Stimulated activated naive CD4-positive, alpha-beta T cell treated with Interleukin-2 at 50 U/mL for 16 hours (primary cell): ENCODE measurements at regions not wholly inside any gene's neighbourhood (a gene's known extent, or its start where the extent isn't known, plus 50 kb on each side); places are given as distances from the start of the nearest gene placed in this dataset.

Experiments used
- DNase-seq: peaks from one replicate; lab custom pipeline; 2025; lab: John Stamatoyannopoulos, UW

GRCh38 chr16:79369796-79370195, 230.7 kb downstream of the MAF start:
- no peak for DNase-seq

- no peak for DNase-seq
These were observed 232.7 kb downstream of the MAF start for GRCh38 chr16:79367822-79368221.

DNA sequence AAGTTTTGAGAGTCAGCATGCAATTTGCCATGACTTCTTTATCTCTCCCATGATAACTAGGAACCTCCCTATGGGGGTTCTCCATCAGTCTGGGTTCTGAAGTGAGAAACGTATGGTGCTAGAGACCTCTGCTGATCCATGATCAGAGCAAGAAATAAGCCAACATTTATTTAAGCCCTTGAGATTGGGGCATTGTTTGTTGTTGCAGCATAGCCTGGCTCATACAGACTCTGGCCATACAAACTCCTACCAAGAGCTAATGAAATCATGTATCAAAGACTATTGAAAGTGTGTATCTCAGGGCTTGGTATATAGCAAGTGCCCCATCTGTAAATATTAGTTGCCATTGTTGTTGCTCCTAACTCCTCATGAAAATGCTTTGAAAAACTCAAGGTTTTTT, 233.9 kb downstream of the MAF start:
- DNase-seq: no peak

DNA sequence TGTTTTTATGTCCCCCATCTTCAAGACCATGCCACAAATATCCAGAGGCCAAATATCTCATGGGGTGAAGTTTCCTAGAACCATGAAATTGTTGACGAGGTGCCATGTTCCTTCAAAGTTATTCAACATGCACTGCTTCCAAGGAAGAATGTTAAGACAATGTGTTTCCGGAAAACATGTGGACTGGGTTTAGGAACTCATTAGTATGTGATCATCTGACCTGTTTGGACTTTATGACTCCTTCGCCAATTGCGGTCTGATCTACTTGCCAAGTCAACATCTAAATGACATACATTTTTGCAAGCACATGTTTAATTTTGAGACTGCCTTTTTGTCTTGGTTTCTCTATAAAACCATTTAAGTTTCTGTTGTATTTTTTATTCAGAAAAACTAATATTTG, 234.8 kb downstream of the MAF start:
- DNase-seq: no peak

DNA sequence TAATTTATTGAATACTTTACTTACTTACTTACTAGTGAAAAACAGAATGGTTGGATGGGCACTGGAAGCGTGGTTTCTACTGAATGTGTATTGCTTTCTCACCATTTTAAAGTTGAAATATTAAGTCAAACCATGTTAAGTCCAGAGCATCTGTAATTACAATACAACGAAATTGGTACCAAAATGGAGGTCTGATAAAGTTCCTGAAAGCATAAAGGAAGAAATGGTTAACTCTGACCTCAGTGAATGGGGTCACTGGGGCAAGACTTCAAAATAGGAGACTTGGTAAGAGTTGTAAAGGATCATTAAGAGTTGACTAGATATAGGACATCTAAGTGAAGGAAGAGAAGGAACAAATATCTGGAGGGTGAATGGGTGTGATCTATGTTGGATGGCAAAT, 237.1 kb downstream of the MAF start:
- DNase-seq: no peak

- no peak for DNase-seq
These were observed 237.5 kb downstream of the MAF start for GRCh38 chr16:79363035-79363434.

DNA sequence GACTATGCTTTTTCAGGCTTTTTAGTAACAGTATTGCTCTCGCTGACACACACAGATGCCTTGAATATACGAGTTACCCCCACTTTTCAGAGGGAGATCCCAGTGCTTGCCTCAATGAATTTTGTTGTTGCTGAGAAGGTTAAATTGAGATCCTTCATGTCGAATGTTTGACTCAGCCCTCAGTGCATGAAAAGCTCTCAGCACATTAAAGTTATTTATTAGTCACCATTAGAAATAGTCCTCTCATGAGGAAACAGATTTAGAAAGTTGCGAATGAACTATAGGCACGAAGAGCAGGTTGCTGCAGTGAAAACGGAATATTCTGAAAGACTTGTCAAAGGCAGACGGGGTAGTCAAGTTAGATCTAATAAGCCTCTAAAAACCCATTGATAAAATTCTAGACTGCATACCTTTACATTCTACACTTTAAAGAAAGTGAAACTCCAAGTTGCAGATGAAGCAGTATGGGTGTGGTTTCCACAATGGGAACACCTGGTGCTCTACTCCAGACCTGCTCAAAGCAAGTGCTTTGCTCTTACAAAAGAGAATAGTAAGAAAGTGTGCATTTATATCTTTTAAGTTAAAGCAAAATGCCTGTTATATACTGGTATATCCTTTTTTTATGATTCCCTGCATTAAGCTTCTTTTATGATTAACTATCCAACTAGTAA, 238.1 kb downstream of the MAF start:
- no peak for DNase-seq

DNA sequence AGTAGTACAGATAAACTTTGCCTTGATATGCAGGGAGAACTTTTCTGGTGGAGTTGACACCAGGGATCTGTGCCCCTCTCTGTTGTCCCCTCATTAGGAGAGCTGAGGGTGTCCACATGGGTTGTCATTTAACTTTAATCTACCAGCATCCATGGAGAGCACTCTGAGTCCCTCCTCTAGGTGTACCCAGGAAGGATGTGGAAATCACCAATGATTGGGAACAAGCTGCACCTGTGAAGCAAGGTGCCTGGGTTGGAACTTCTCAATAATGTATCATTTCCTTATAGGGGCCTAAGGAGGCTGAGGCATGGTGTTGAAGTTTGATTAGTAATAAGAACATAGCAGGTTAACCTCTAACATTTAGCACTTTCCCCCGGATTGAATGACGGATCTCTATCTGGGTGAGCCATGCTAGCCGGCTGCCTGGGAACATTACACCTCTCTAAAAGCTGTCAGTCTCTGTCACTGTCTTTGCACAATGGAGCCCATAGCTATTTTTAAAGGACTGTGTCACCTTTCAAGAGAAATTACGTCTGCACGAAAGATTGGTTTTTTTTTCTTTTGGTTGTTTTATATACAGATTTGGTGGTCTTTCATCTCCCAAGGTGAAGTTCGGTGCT, 239.3 kb downstream of the MAF start:
- DNase-seq: no peak

GRCh38 chr16:79360267-79360666, 240.3 kb downstream of the MAF start:
- DNase-seq: no peak

- DNase-seq: no peak
These were observed 241.5 kb downstream of the MAF start for GRCh38 chr16:79359082-79359481.

GRCh38 chr16:79358188-79358587, 242.3 kb downstream of the MAF start:
- DNase-seq: no peak

DNA sequence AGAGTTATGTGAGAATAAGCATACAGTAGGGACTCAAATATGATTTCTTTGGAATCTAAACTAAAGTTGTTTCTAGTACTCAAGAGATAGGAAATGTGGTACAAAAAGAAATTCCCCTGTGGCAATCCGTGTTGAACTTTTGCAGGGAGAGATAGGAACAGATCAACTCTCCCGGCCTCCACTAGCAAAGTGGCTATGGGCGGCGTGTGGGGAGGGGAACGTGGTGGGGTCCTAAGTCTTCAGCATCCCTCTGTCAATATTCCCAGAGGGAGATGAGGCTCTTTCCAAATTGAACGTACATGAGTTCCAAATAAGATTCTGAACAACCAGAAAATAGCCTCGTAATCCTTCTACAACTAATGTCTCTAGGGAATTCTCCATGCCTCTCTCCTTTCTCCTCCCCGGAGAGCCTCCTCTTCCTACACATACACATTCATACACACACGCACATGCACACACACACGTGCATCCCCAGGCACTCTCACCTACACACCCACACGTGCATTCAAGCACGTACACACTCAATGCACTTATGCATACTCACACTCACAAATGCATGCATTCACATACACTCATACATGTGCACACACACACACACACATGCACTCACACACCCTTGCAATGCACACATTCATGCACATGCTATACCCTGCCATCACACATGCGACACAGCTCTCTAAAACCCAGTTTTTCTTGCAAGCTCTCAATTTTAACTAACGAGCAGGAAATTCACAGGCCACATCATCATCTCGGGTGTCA, 244.8 kb downstream of the MAF start:
- no peak for DNase-seq

DNA sequence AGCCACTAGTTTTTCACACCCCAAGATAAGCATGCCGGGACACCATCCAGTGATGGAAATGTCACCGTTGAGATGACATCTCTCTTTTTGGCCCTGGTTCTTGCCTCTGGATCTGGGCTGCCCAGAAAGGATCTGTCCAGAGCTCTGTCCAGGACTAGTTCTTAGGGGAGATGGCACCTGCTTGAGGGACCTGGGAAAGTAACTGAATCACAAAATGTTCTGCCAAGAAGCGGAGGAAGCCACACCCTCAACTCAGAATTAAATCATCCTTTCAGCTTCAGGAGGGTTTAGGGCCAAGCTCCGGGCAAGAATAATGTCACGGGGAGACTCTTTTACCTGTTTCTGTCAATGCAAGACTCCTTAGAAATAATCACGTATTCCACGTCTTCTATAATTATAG, 248.6 kb downstream of the MAF start:
- no peak for DNase-seq

DNA sequence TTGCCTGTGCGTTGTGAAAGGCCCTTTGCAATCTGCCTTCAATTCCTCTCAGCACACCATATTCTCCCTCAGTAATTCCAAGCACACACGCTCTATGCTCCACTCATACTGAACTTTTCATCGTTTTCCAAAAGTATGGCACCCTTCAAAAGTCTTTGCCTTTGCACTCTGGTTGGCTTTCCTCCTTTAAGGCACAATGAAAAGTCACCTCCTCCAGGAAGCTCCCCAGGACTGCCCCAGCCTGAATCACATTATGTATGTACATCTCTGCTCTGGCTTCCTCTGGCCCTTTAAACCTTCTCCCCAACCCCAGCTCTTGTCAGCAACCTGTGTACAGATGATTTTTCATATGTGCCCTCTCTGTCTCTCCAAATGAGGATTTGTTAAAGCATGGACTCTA, 250.7 kb downstream of the MAF start:
- DNase-seq: no peak

DNA sequence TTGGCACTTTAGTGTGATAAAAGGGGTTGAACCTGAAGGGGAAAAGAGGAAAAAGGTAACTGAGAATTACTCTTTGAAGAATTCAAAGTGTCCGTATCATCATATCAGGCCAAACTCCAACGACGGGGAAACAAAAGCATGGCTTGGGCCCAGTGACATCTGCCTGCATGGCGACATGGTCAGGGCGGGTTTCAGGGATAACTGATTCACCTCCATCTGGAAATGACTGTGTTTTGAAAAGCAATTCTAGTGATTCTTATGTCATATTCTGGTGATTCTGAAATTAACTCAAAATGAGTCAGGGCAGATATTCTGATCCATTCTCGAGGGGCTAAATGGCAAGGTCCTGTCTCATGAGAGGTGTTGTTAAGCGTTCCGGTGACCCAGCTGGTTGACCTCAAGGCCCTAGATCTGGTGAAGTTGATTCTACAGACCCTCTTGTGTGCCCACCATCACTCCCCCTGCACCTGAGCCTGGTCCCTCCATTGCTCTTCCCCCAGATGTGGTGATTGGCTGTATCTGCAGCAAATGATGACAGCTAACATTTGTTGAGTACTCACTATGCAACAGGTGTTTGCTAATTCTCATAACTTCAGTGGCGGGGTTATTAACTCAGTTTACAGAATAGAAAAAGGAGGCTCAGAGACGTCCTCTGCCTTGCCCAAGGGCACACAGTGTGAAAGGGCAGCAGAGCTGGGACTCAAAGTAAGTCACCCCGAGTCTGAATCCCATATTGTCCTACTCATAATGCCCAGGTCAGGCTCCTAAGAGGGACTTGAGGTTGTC, 251.8 kb downstream of the MAF start:
- DNase-seq: no peak

DNA sequence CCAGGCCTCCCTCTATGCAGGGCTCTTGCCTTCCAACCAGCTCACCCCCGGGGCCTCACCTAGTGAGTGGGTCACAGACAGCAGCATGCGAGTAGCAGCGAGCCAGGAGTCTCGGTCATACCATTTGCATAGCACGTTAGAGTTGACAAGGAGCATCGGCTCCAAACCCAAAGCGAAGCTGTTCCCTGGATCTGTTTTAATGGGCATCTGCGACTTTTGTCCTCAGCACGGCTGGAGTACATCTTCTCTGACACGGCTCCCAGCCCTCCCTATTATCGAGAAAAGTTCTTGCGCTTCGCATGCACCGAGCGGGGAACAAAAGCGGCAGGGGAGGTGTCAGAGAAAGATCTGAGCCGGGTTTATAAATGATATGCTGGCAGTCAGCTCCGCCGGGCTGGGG, 253.3 kb downstream of the MAF start:
- DNase-seq: no peak

GRCh38 chr16:79339863-79340262, 260.7 kb downstream of the MAF start:
- no peak for DNase-seq

- no peak for DNase-seq
These were observed 262.6 kb downstream of the MAF start for GRCh38 chr16:79337906-79338305.

- DNase-seq: no peak
These were observed 263.9 kb downstream of the MAF start for GRCh38 chr16:79336437-79337229.

- no peak for DNase-seq
These were observed 266.4 kb downstream of the MAF start for GRCh38 chr16:79334127-79334526.

- DNase-seq: no peak
These were observed 269.5 kb downstream of the MAF start for GRCh38 chr16:79331066-79331465.

- DNase-seq: no peak
These were observed 270.6 kb downstream of the MAF start for GRCh38 chr16:79329967-79330366.
